ENCODE measurements at regions not wholly inside any gene's neighbourhood (a gene's known extent, or its start where the extent isn't known, plus 50 kb on each side); places are given as distances from the start of the nearest gene placed in this dataset.
A peak's percentile ranks its signal among the peaks of the same experiment; 100 is the strongest.

- Histone ChIP-seq H3K27ac (ENCODE audit: low read depth, low read length) (no peak overlapping the region), H3K9me3 (ENCODE audit: control insufficient read depth, insufficient read depth, low read length) (no peaks in the 10 kb centered on the region), H3K27me3 (ENCODE audit: control insufficient read depth, insufficient read depth, low read length) (peaks cover 3% of the 10 kb centered on the region), H3K4me3 (ENCODE audit: low read depth, low read length) (no peak overlapping the region)
- peak; percentile 78 for DNase-seq (ENCODE audit: low read depth, low spot score)
- TF ChIP-seq, protein P1, sequence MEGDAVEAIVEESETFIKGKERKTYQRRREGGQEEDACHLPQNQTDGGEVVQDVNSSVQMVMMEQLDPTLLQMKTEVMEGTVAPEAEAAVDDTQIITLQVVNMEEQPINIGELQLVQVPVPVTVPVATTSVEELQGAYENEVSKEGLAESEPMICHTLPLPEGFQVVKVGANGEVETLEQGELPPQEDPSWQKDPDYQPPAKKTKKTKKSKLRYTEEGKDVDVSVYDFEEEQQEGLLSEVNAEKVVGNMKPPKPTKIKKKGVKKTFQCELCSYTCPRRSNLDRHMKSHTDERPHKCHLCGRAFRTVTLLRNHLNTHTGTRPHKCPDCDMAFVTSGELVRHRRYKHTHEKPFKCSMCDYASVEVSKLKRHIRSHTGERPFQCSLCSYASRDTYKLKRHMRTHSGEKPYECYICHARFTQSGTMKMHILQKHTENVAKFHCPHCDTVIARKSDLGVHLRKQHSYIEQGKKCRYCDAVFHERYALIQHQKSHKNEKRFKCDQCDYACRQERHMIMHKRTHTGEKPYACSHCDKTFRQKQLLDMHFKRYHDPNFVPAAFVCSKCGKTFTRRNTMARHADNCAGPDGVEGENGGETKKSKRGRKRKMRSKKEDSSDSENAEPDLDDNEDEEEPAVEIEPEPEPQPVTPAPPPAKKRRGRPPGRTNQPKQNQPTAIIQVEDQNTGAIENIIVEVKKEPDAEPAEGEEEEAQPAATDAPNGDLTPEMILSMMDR (IDR thresholded peaks at IDR 0.05; ENCODE audit: low read depth, low read length): no peak
- POLR2A ChIA-PET: interaction anchor here (0.5 to 1.2 kb wide), 6 partner anchors 12 to 426 kb away, joined by 3 to 8 read pairs (median 4); no protein-coding TSS in a partner anchor
- CTCF ChIA-PET: no interaction called here
These were observed 105.7 kb upstream of the RASSF8 start for GRCh38 chr12:25852792-25853191.

DNA sequence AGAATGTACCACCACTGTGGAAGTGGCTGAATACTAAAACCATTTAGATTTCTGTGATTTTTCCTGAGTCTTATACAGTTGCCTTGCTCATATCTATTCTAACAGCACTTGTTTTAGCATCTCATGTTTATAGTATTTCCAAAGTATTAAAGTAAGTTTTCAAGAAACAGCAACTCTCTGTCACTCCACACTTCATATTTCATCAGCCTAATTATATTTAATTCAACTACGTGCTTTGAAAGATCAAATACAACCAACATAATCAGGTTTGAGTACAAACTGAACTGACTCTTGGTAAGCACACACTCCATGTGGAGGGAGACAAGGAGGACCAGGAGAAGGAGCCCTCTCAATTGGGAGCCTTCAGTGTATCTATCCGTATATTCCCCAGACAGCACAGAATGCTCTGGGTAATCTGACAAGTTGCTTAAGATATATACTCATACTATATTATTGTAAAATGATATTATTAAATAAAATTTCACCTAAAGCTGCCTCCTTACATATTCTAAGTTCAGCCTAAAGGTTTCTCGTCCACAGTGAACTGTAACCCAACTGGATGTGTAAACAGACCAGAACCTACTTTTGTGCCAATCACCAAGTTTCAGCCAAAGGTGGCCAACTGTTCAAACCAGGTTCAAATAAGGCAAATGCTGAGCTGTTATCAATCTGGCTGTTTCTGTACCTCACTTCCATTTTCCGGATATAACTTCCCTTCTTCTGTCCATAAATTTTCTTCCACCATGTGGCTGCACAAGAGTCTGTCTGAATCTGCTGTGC is 105.0 kb upstream of the RASSF8 start:
- no peak for DNase-seq (ENCODE audit: low read depth, low spot score)
- ChIA-PET POLR2A (interaction anchor here (0.7 to 1.2 kb wide), 4 partner anchors 13 to 416 kb away, joined by 3 to 8 read pairs (median 3); no protein-coding TSS in a partner anchor), CTCF (no interaction called here)
- Histone ChIP-seq H3K27ac (ENCODE audit: low read depth, low read length) (no peak overlapping the region), H3K27me3 (ENCODE audit: control insufficient read depth, insufficient read depth, low read length) (peaks cover 3% of the 10 kb centered on the region), H3K4me3 (ENCODE audit: low read depth, low read length) (no peak overlapping the region), H3K9me3 (ENCODE audit: control insufficient read depth, insufficient read depth, low read length) (no peaks in the 10 kb centered on the region)
- TF ChIP-seq, protein P1 (IDR thresholded peaks at IDR 0.05; ENCODE audit: low read depth, low read length): no peak

GRCh38 chr12:25854991-25855390 is 103.5 kb upstream of the RASSF8 start:
- H3K4me3 ChIP-seq (ENCODE audit: low read depth, low read length): no peak overlapping the region
- DNase-seq (ENCODE audit: low read depth, low spot score): no peak
- no peaks in the 10 kb centered on the region for H3K9me3 ChIP-seq (ENCODE audit: control insufficient read depth, insufficient read depth, low read length)
- H3K27me3 ChIP-seq (ENCODE audit: control insufficient read depth, insufficient read depth, low read length): no peaks in the 10 kb centered on the region
- TF ChIP-seq, protein P1 (IDR thresholded peaks at IDR 0.05; ENCODE audit: low read depth, low read length): no peak
- ChIA-PET CTCF (no interaction called here), POLR2A (no interaction called here)
- H3K27ac ChIP-seq (ENCODE audit: low read depth, low read length): no peak overlapping the region

- no peak overlapping the region for H3K27ac ChIP-seq (ENCODE audit: low read depth, low read length)
- ChIA-PET POLR2A (no interaction called here), CTCF (no interaction called here)
- no peaks in the 10 kb centered on the region for H3K9me3 ChIP-seq (ENCODE audit: control insufficient read depth, insufficient read depth, low read length)
- no peak for DNase-seq (ENCODE audit: low read depth, low spot score)
- TF ChIP-seq, protein P1 (IDR thresholded peaks at IDR 0.05; ENCODE audit: low read depth, low read length): no peak
- no peak overlapping the region for H3K4me3 ChIP-seq (ENCODE audit: low read depth, low read length)
- no peaks in the 10 kb centered on the region for H3K27me3 ChIP-seq (ENCODE audit: control insufficient read depth, insufficient read depth, low read length)
These were observed 102.8 kb upstream of the RASSF8 start for GRCh38 chr12:25855716-25856115.

DNA sequence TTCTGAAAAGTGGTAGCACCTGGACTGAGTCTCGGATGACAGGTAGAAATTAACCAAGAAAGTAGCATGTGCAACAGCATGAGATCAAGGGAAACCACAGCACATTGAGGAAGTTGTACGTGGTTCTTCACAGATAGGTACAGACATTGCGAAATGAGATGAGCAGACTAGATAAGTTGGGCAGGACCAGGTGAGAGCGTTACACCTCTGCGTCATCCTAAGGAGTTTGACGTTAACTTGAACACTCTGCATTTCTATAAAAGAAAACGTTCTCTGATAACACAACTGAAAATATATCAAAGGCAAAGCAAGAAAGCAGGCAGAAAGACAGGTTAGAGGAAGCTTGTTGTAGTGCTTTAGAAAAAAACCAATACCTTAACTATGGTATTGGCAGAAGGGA is 98.5 kb upstream of the RASSF8 start:
- CTCF ChIA-PET: no interaction called here
- DNase-seq (ENCODE audit: low read depth, low spot score): no peak
- Histone ChIP-seq H3K27me3 (ENCODE audit: control insufficient read depth, insufficient read depth, low read length) (no peaks in the 10 kb centered on the region), H3K4me3 (ENCODE audit: low read depth, low read length) (no peak overlapping the region), H3K27ac (ENCODE audit: low read depth, low read length) (no peak overlapping the region), H3K9me3 (ENCODE audit: control insufficient read depth, insufficient read depth, low read length) (no peaks in the 10 kb centered on the region)
- TF ChIP-seq, protein P1 (IDR thresholded peaks at IDR 0.05; ENCODE audit: low read depth, low read length): no peak
- POLR2A ChIA-PET: no interaction called here

All from AG04450 (cell line).